ENCODE measurements at regions not wholly inside any gene's neighbourhood (a gene's known extent, or its start where the extent isn't known, plus 50 kb on each side); places are given as distances from the start of the nearest gene placed in this dataset.
"Not testable (repeated sequence)": the region's sequence is repeated elsewhere in the genome, so short reads cannot be mapped to it uniquely, and the experiment has no call there.

- no peak for DNase-seq
These were observed 941.3 kb upstream of the SLITRK1 start for GRCh38 chr13:84823528-84823927.

- DNase-seq, result no peak
These were observed 939.0 kb upstream of the SLITRK1 start for GRCh38 chr13:84821261-84821660.

GRCh38 chr13:84816567-84817105 lies 934.4 kb upstream of the SLITRK1 start:
- DNase-seq, result no peak

GRCh38 chr13:84812789-84813188 lies 930.5 kb upstream of the SLITRK1 start:
- DNase-seq, result no peak

- no peak for DNase-seq
These were observed 929.8 kb upstream of the SLITRK1 start for GRCh38 chr13:84812078-84812477.

- no peak for DNase-seq
These were observed 928.5 kb upstream of the SLITRK1 start for GRCh38 chr13:84810781-84811180.

GRCh38 chr13:84802073-84802472 lies 919.8 kb upstream of the SLITRK1 start:
- no peak for DNase-seq

- DNase-seq, result no peak
These were observed 902.3 kb upstream of the SLITRK1 start for GRCh38 chr13:84784443-84785153.

GRCh38 chr13:84777316-84777715 lies 895.0 kb upstream of the SLITRK1 start:
- DNase-seq, result no peak

GRCh38 chr13:84776593-84776992 lies 894.3 kb upstream of the SLITRK1 start:
- no peak for DNase-seq

- DNase-seq, result not testable (repeated sequence)
These were observed 893.6 kb upstream of the SLITRK1 start for GRCh38 chr13:84775920-84776319.

- no peak for DNase-seq
These were observed 891.8 kb upstream of the SLITRK1 start for GRCh38 chr13:84774111-84774510.

- DNase-seq, result no peak
These were observed 878.7 kb upstream of the SLITRK1 start for GRCh38 chr13:84760956-84761355.

- no peak for DNase-seq
These were observed 866.9 kb upstream of the SLITRK1 start for GRCh38 chr13:84749126-84749525.

GRCh38 chr13:84745051-84745551 lies 862.8 kb upstream of the SLITRK1 start:
- DNase-seq, result no peak

- no peak for DNase-seq
These were observed 861.9 kb upstream of the SLITRK1 start for GRCh38 chr13:84744203-84744602.

GRCh38 chr13:84741253-84741652 lies 859.0 kb upstream of the SLITRK1 start:
- DNase-seq, result no peak

- DNase-seq, result no peak
These were observed 856.7 kb upstream of the SLITRK1 start for GRCh38 chr13:84739021-84739420.

GRCh38 chr13:84737661-84738060 lies 855.4 kb upstream of the SLITRK1 start:
- no peak for DNase-seq

GRCh38 chr13:84730376-84730775 lies 848.1 kb upstream of the SLITRK1 start:
- no peak for DNase-seq

GRCh38 chr13:84705982-84706710 lies 823.9 kb upstream of the SLITRK1 start:
- DNase-seq, result no peak

- no peak for DNase-seq
These were observed 819.9 kb upstream of the SLITRK1 start for GRCh38 chr13:84702174-84702573.

- DNase-seq, result not testable (repeated sequence)
These were observed 815.3 kb upstream of the SLITRK1 start for GRCh38 chr13:84697591-84697990.

GRCh38 chr13:84686973-84687372 lies 804.7 kb upstream of the SLITRK1 start:
- no peak for DNase-seq

Data from SW 1271 (cell line).